Ascending aorta (tissue), 2 donors: ENCODE measurements at regions not wholly inside any gene's neighbourhood (a gene's known extent, or its start where the extent isn't known, plus 50 kb on each side); places are given as distances from the start of the nearest gene placed in this dataset.

Experiments used
- DNase-seq, 2 donors: peaks; one replicate each; pipeline ENCODE4 v3.0.0-alpha.2; 2019; ENCODE audit warnings: low spot score in 2 of 2
- H3K27ac ChIP-seq, 2 donors: fragments of 200-600 bp; sonication (generic); one replicate each; pipeline ENCODE4 v1.5.1; 2016 to 2017; ENCODE audit warnings: mild to moderate bottlenecking in 1 of 2
- H3K27me3 ChIP-seq: fragments of 200-600 bp; sonication (generic); one replicate; pipeline ENCODE4 v1.5.1; 2017
- H3K36me3 ChIP-seq, 2 donors: fragments of 200-600 bp; sonication (generic); one replicate each; pipeline ENCODE4 v1.5.1; 2016
- H3K4me1 ChIP-seq, 2 donors: fragments of 200-600 bp; sonication (generic); one replicate each; pipeline ENCODE4 v1.5.1; 2016 to 2017; ENCODE audit warnings: mild to moderate bottlenecking in 1 of 2
- H3K4me3 ChIP-seq, 2 donors: fragments of 200-600 bp; sonication (generic); one replicate each; pipeline ENCODE4 v1.5.1; 2016 to 2017; ENCODE audit warnings: mild to moderate bottlenecking in 1 of 2
- H3K9me3 ChIP-seq, 2 donors: fragments of 200-600 bp; sonication (generic); one replicate each; pipeline ENCODE4 v1.5.1; 2016
- CTCF ChIP-seq, 3 experiments: fragments of 200-600 bp in 2 of 3; fragments of 450-650 bp in 1 of 3; sonication (generic) in 2 of 3; IDR thresholded peaks; one replicate each; pipeline ENCODE4 v1.5.1; 2016 to 2019; ENCODE audit warnings: antibody characterized with exemption in 3 of 3, mild to moderate bottlenecking in 1 of 3, moderate library complexity in 1 of 3
- intact Hi-C: fragments of 100-400 bp; cut with DNase I; formaldehyde crosslinking; loops from one replicate; pipeline ENCODE4 v1.15.1; 2023

DNA sequence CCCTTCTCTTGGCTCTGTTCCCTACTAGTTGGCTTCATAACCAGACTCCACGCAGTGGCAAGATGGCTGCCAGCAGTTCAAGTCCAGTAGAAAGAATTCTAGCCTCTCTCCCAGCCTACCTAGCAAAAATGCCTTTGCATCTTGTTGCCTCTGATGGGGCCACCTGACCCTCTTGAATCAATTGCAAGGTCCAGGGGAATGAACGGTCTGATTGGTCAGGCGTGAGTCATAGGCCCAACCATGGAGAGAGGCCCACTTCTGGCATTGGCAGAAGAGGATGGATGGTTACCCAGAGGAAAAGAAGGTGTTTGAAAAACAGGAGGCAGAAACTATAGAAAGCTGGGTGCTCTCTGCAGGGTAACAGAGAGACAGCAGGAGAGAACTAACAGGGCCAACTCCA is 622.6 kb downstream of the CCDC171 start:
- Histone ChIP-seq H3K36me3 (no peaks in the 10 kb centered on the region), H3K27ac (no peak overlapping the region), H3K4me3 (no peak overlapping the region), H3K9me3 (no peaks in the 10 kb centered on the region), H3K27me3 (no peaks in the 10 kb centered on the region), H3K4me1 (no peaks in the 10 kb centered on the region)
- DNase-seq: no peak
- no peak for TF ChIP-seq CTCF (IDR thresholded peaks at IDR 0.05)
- intact Hi-C loops: no loop called here

- H3K9me3 ChIP-seq: no peaks in the 10 kb centered on the region
- no peaks in the 10 kb centered on the region for H3K27me3 ChIP-seq
- no peak overlapping the region for H3K27ac ChIP-seq
- no peak overlapping the region for H3K4me3 ChIP-seq
- no peak for DNase-seq
- no peaks in the 10 kb centered on the region for H3K4me1 ChIP-seq
- no peaks in the 10 kb centered on the region for H3K36me3 ChIP-seq
- no peak for TF ChIP-seq CTCF (IDR thresholded peaks at IDR 0.05)
- intact Hi-C loops: no loop called here
Measured at GRCh38 chr9:16178294-16178693, 625.5 kb downstream of the CCDC171 start.

DNA sequence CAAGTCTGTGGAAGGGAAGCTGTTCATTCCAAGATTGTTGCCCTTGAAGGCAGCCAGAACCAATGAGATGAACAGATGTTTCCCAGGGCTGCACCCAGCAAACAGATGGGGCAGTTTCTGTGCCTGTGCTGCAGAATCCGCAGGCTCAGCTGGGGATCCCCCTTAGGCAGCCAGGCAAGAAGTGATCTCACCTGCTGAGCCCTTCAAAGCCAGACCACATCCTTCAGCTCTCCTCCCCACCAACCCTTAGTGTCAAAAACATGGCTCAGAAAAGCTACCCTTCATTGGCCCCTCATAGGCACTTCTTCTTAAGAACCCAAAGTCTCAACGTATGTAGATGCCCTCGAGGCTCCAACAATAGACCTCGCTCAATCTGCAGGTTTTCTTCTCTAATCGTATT is 626.7 kb downstream of the CCDC171 start:
- Histone ChIP-seq H3K27ac (no peak overlapping the region), H3K4me1 (no peaks in the 10 kb centered on the region), H3K27me3 (no peaks in the 10 kb centered on the region), H3K4me3 (no peak overlapping the region), H3K9me3 (no peaks in the 10 kb centered on the region), H3K36me3 (no peaks in the 10 kb centered on the region)
- DNase-seq: no peak
- no peak for TF ChIP-seq CTCF (IDR thresholded peaks at IDR 0.05)
- intact Hi-C loops: no loop called here

DNA sequence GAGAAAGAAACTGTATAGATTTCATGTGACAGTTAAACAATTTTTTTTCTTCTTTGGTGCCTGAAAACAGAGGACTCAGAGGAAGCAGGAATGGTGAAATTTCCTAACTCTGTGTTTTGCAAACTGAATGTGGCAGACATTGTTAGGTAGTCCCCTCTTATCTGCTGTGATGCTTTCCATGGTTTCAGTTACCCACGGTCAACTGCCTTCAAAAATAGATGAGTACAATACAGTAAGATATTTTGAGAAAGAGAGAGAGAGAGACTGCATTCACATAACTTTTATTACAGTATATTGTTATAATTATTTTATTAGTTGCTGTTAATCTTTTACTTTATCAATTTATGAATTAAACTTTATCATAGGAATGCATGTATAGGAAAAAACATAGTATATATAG is 627.2 kb downstream of the CCDC171 start:
- Histone ChIP-seq H3K36me3 (no peaks in the 10 kb centered on the region), H3K27me3 (no peaks in the 10 kb centered on the region), H3K4me1 (no peaks in the 10 kb centered on the region), H3K9me3 (no peaks in the 10 kb centered on the region), H3K4me3 (no peak overlapping the region), H3K27ac (no peak overlapping the region)
- TF ChIP-seq CTCF (IDR thresholded peaks at IDR 0.05): no peak
- intact Hi-C loops: no loop called here
- DNase-seq: no peak

GRCh38 chr9:16180546-16180945 is 627.7 kb downstream of the CCDC171 start:
- intact Hi-C loops: no loop called here
- Histone ChIP-seq H3K27me3 (no peaks in the 10 kb centered on the region), H3K9me3 (no peaks in the 10 kb centered on the region), H3K27ac (no peak overlapping the region), H3K4me1 (no peaks in the 10 kb centered on the region), H3K36me3 (no peaks in the 10 kb centered on the region), H3K4me3 (no peak overlapping the region)
- no peak for TF ChIP-seq CTCF (IDR thresholded peaks at IDR 0.05)
- DNase-seq: no peak

DNA sequence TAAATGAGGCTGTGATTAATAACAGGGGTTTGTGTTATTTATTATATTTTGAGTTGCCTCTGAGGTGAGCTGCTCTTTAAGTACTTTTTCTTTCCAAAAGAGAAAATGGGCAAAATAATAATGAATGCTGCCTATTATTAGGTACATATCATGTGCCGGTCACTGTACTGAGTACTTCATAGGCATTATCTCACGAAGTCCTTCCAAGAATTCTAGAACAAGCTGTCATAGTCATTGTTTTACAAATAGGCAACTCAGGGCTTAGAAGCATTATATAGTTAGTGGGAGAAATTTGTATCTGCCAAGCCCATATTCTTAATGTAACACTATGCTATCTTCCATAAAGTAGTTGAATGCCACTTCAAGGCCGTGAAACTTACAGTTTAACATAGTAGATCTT is 628.7 kb downstream of the CCDC171 start:
- Histone ChIP-seq H3K36me3 (no peaks in the 10 kb centered on the region), H3K9me3 (no peaks in the 10 kb centered on the region), H3K27me3 (no peaks in the 10 kb centered on the region), H3K27ac (no peak overlapping the region), H3K4me3 (no peak overlapping the region), H3K4me1 (no peaks in the 10 kb centered on the region)
- intact Hi-C loops: no loop called here
- no peak for DNase-seq
- TF ChIP-seq CTCF (IDR thresholded peaks at IDR 0.05): no peak
